ENCODE measurements at regions not wholly inside any gene's neighbourhood (a gene's known extent, or its start where the extent isn't known, plus 50 kb on each side); places are given as distances from the start of the nearest gene placed in this dataset.

DNA sequence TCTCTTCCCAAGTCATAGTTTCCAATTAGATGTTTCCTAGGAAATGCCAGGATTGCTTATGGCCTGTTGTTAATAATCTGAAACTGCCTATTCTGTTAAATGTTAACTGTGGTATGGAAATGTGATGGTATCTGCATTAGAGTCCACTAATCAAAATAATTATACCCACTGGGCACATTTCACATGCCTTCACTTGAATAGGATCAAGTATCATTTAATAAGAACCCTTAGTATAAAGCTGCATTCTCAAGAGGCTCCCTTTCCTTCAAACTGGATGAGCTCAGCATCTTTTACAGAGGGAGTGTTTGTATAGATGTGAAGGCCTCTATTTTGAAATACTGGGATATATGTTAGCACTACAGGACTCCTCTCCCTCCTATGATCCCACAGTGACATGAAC is 477.2 kb upstream of the VRK2 start:
- no peak overlapping the region for H3K27ac Mint-ChIP-seq
- TF ChIP-seq EZH2phosphoT487 (IDR thresholded peaks at IDR 0.05) (no peak), CTCF (IDR thresholded peaks at IDR 0.05) (no peak), EZH2 (IDR thresholded peaks at IDR 0.05) (no peak)

DNA sequence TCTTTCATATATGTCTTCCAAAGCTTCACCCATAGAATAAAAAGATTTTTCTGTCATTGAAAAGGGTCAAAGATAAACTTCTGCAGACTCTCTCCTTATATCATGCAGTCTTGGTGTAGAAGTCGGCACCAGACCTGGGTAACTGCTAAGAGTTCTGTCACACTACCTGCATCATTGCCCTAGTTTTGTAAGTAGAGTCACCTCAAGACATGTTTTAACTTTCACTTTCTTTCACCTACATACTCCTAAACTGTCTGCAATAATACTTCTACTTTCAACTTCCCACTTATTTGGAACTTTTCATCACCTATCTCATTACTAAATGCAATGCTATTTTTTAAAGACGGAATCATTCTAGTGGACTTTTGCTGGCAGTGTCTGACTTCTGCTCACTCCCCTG is 475.6 kb upstream of the VRK2 start:
- Histone ChIP-seq H3K27me3 (no peaks in the 10 kb centered on the region), H3K4me1 (no peaks in the 10 kb centered on the region), H3F3A (ENCODE audit: low read depth) (no peaks in the 10 kb centered on the region), H3K4me3 (no peak overlapping the region), H3K9me3 (ENCODE audit: low read depth) (no peaks in the 10 kb centered on the region), H4K20me1 (ENCODE audit: low read depth) (no peaks in the 10 kb centered on the region), H2AFZ (replicated peaks) (no peak overlapping the region), H3K79me2 (ENCODE audit: low read depth) (no peaks in the 10 kb centered on the region), H3K4me2 (no peak overlapping the region), H3K27ac (no peak overlapping the region), H3K36me3 (no peaks in the 10 kb centered on the region), H3K9ac (no peak overlapping the region)
- Mint-ChIP-seq H3K4me1 (no peaks in the 10 kb centered on the region), H3K27ac (no peak overlapping the region), H3K36me3 (no peaks in the 10 kb centered on the region), H3K4me3 (no peak overlapping the region), H3K27me3 (ENCODE audit: insufficient read depth, low read depth) (no peaks in the 10 kb centered on the region), H3K9me3 (no peaks in the 10 kb centered on the region)
- no peak for TF ChIP-seq CTCF (IDR thresholded peaks at IDR 0.05)
- TF ChIP-seq EZH2 (IDR thresholded peaks at IDR 0.05) = no peak
- TF ChIP-seq EZH2phosphoT487 (IDR thresholded peaks at IDR 0.05) = no peak
- DNase-seq (ENCODE audit: low spot score) = no peak

More for the DNA sequence above, 477.2 kb upstream of the VRK2 start:
- Histone ChIP-seq H3K36me3 (no peaks in the 10 kb centered on the region), H3K79me2 (ENCODE audit: low read depth) (no peaks in the 10 kb centered on the region), H3K4me3 (no peak overlapping the region), H2AFZ (replicated peaks) (no peak overlapping the region), H3K9me3 (ENCODE audit: low read depth) (no peaks in the 10 kb centered on the region), H3K9ac (no peak overlapping the region), H3K4me2 (no peak overlapping the region), H3F3A (ENCODE audit: low read depth) (no peaks in the 10 kb centered on the region), H3K27me3 (no peaks in the 10 kb centered on the region), H3K4me1 (no peaks in the 10 kb centered on the region), H3K27ac (no peak overlapping the region), H4K20me1 (ENCODE audit: low read depth) (no peaks in the 10 kb centered on the region)
- no peaks in the 10 kb centered on the region for H3K36me3 Mint-ChIP-seq
- DNase-seq (ENCODE audit: low spot score) = no peak
- no peaks in the 10 kb centered on the region for H3K27me3 Mint-ChIP-seq (ENCODE audit: insufficient read depth, low read depth)
- H3K4me3 Mint-ChIP-seq = no peak overlapping the region
- H3K9me3 Mint-ChIP-seq = no peaks in the 10 kb centered on the region
- no peaks in the 10 kb centered on the region for H3K4me1 Mint-ChIP-seq

DNA sequence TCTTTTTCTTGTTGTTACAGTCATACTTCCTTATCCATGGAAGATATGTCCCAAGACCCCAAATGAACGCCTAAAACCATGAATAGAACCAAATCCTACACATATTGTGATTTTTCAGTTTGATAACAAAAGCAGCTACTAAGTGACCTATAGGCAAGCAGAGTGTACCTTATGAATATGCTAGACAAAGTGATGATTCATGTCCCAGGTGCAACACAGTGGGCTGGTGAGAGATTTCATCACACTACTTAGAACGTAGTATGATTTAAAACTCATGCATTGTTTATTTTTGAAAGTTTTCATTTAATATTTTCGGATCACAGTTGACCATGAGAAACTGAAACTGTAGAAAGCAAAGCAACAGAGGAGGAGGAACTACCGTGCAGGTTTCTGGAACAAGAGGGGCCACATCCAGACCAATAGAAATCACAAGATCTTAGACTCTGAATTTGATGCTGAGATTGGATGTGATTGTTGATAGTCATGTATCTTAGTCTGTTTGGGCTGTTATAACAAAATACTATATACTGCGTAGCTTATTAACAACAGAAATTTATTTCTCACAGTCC is 470.8 kb upstream of the VRK2 start:
- H3K27me3 ChIP-seq = no peaks in the 10 kb centered on the region
- no peaks in the 10 kb centered on the region for H3K36me3 ChIP-seq
- H3K4me3 Mint-ChIP-seq = no peak overlapping the region
- H3F3A ChIP-seq (ENCODE audit: low read depth) = no peaks in the 10 kb centered on the region
- no peaks in the 10 kb centered on the region for H3K79me2 ChIP-seq (ENCODE audit: low read depth)
- H3K4me1 ChIP-seq = no peaks in the 10 kb centered on the region
- H3K9ac ChIP-seq = no peak overlapping the region
- H3K9me3 Mint-ChIP-seq = no peaks in the 10 kb centered on the region
- no peak overlapping the region for H2AFZ ChIP-seq (replicated peaks)
- H3K9me3 ChIP-seq (ENCODE audit: low read depth) = no peaks in the 10 kb centered on the region
- no peak overlapping the region for H3K4me3 ChIP-seq
- H4K20me1 ChIP-seq (ENCODE audit: low read depth) = no peaks in the 10 kb centered on the region
- no peaks in the 10 kb centered on the region for H3K27me3 Mint-ChIP-seq (ENCODE audit: insufficient read depth, low read depth)
- H3K4me1 Mint-ChIP-seq = no peaks in the 10 kb centered on the region
- no peak overlapping the region for H3K27ac Mint-ChIP-seq
- DNase-seq (ENCODE audit: low spot score) = no peak
- no peak overlapping the region for H3K27ac ChIP-seq
- H3K4me2 ChIP-seq = no peak overlapping the region
- H3K36me3 Mint-ChIP-seq = no peaks in the 10 kb centered on the region
- TF ChIP-seq EZH2 (IDR thresholded peaks at IDR 0.05) (no peak), EZH2phosphoT487 (IDR thresholded peaks at IDR 0.05) (no peak), CTCF (IDR thresholded peaks at IDR 0.05) (no peak)
